ENCODE measurements at regions not wholly inside any gene's neighbourhood (a gene's known extent, or its start where the extent isn't known, plus 50 kb on each side); places are given as distances from the start of the nearest gene placed in this dataset.

DNA sequence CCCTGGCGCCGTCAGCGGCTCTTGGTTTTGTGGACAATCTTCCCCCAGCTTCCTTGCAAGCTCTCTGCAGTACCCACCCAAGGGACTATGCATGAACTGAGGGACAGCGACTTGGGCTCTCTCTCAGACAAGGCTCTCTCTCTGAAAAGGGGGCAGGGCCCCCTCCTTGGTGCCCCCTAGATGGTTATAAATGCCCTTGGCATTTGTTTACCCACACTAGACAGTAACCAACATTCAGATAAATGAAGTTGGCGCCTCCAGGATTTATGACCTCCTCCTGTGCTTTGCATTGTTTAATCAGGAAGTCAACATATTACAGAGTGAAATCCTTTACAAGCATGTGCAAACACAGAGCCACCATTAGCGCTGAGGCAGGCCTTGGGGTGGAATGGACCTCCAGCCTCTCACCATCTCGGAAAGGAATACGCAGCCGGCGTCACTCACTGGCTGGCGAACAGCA, 547.4 kb upstream of the ID2 start:
- H3K4me3 ChIP-seq (ENCODE audit: low read depth, low read length) = no peak overlapping the region
- TF ChIP-seq CTCF (IDR thresholded peaks at IDR 0.05; ENCODE audit: low read depth, low read length) = no peak

GRCh38 chr2:8134985-8135682, 546.7 kb upstream of the ID2 start:
- no peak overlapping the region for H3K4me3 ChIP-seq (ENCODE audit: low read depth, low read length)
- no peak for TF ChIP-seq CTCF (IDR thresholded peaks at IDR 0.05; ENCODE audit: low read depth, low read length)

DNA sequence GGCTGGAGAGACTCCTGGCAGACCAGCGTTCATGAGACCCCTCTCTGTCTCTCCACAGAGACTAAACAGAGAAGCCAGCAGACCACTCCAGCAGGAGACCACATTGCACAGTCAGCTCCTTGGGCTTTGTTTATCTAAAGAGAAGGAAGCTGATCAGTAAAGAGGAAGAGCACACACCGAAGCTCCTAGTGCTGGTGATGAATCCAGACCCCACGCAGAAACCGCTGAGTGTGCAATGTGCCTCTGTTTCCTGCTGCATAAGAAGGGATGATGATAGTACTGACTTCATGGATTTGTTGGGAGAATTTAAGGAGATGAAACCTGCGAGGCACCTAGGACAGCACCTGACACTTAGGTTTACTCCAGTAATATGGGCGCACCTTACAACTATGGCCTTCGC, 544.1 kb upstream of the ID2 start:
- no peak overlapping the region for H3K4me3 ChIP-seq (ENCODE audit: low read depth, low read length)
- TF ChIP-seq CTCF (IDR thresholded peaks at IDR 0.05; ENCODE audit: low read depth, low read length) = no peak

- TF ChIP-seq CTCF (IDR thresholded peaks at IDR 0.05; ENCODE audit: low read depth, low read length) = no peak
- no peak overlapping the region for H3K4me3 ChIP-seq (ENCODE audit: low read depth, low read length)
Measured at GRCh38 chr2:8138525-8138922, 543.3 kb upstream of the ID2 start.

DNA sequence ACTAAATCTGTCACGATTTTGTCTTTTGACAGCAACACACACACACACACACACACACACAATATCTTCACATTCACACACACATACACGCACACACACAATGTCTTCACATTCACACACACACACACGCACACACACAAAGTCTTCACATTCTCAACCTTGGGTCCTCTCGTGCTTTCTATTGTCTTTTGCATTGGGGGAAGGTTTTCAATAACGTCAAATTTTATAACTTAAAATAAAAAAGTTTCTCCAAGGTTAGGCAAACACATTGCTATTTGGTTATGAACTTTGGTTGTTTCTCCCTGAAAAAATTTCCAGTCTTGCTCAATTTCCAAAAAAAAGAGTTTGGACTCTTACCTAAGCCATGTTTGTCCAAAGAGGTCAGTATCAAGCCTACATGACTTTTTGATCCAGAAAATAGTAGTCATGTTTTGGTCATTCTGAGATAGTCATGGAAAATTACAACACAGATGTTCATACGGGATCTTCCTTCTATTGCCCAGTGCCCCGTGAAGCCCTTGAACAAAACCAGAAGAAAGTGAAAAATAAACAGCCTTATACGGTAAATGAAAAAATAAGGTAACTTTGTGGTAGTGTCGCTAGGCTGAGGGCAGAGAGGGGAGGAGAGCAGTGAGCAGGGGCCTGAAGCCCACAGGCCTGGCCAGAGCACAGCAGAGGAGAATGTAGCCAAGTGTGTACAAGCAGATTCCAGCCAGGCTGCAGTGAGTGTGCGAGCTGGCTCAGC, 542.8 kb upstream of the ID2 start:
- no peak overlapping the region for H3K4me3 ChIP-seq (ENCODE audit: low read depth, low read length)
- no peak for TF ChIP-seq CTCF (IDR thresholded peaks at IDR 0.05; ENCODE audit: low read depth, low read length)

DNA sequence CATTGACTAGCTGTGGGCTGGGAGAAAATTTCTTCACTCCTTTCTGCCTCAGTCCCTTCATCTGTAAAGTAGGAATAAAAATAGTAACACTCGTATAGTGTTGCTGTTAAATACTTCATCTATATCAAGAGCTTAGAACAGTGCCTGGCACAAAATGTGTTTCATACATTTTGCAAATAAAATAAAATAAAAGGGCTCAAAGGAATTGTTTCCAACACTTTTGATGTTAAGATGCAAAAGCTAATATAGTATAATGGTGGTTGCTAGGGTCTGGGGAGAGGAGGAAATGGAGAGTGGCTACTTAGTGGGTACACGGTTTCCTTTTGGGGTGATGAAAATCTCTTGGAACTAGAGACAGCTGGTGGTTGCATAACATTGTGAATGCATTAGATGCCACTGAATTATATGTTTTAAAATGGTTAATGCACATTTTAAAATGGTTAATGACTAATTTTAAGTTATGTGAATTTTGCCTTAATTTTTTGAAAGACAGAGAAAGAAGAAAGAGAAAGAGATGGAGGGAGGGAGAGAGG, 542.1 kb upstream of the ID2 start:
- TF ChIP-seq CTCF (IDR thresholded peaks at IDR 0.05; ENCODE audit: low read depth, low read length) = no peak
- H3K4me3 ChIP-seq (ENCODE audit: low read depth, low read length) = no peak overlapping the region
